Stimulated activated CD8-positive, alpha-beta memory T cell treated with anti-CD3 and anti-CD28 coated beads, Interleukin-15, amount 100 ng/mL, for 4 hours (primary cell): ENCODE measurements at regions not wholly inside any gene's neighbourhood (a gene's known extent, or its start where the extent isn't known, plus 50 kb on each side); places are given as distances from the start of the nearest gene placed in this dataset.

Experiments
- DNase-seq, 2 donors: peaks; one replicate each; pipeline ENCODE4 v3.0.0-alpha.2; 2020; ENCODE audit warnings: low read depth in 2 of 2

GRCh38 chr11:127138613-127139012 lies 138.0 kb upstream of the KIRREL3 start:
- no peak for DNase-seq

GRCh38 chr11:127137771-127138280 lies 137.3 kb upstream of the KIRREL3 start:
- no peak for DNase-seq

DNA sequence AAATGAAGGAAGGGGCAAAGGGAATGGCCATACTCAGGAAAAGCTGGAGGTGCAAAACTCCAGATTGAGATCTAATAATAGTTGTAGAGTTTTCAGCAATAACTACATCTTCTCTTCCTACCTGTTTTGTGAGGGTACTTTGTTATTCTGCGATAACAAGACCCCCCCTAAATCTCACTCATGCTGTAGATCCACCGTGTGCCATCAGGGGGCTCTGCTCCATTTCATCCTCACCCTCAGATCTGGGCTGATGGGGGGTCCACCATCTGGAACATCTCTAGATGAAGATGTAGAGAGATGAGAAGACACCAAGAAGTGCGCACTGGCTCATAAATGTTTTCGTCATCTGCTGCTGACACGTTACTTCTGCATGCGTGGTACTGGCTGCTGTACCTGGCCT lies 135.9 kb upstream of the KIRREL3 start:
- DNase-seq: no peak

- no peak for DNase-seq
These were observed 134.7 kb upstream of the KIRREL3 start for GRCh38 chr11:127135256-127135655.

DNA sequence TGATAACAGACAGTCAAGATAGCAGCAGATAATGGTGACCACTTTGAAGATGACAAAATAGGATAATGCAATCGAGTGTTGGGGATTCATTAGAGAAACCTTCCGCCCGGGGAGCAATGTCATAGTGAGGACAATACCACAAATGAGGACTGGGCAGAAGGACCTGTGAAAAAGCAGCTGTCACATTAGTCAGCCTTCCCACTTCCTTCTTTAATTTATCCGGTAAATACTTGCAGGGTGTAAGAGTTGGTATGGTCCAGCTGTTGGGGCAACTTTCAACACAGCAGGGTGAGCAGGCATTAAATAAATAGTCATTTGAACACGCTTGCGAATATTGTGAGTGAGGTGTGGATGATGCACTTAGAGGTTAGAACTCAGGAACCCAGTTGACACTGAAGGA lies 132.5 kb upstream of the KIRREL3 start:
- no peak for DNase-seq

- no peak for DNase-seq
These were observed 129.8 kb upstream of the KIRREL3 start for GRCh38 chr11:127130321-127130720.

- no peak for DNase-seq
These were observed 126.4 kb upstream of the KIRREL3 start for GRCh38 chr11:127126986-127127385.

GRCh38 chr11:127119356-127119755 lies 118.8 kb upstream of the KIRREL3 start:
- no peak for DNase-seq

- DNase-seq: no peak
These were observed 118.2 kb upstream of the KIRREL3 start for GRCh38 chr11:127118811-127119210.

DNA sequence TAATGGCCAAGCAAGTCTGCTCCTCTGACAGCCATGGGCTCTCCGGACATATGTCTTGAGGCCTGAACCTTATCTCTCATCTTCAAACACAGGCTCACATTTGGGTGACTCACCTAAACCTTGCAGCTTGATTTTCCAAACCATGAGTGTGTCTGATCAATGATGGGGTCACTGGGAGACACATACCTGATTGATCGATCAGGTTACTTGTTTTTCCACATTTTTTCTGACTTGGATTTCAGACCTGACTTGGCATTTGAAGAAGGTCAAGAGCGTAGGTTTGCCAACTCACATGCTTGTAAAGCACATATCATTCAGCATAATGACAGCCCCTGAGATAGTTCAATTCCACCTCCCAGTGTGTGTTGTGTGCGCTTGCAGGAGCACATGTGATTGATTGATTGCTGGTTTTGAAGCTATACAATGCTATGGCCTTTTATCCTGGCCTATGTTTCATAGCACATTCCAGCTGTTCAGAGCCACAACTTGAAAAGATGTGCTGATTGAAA lies 116.7 kb upstream of the KIRREL3 start:
- DNase-seq: no peak

DNA sequence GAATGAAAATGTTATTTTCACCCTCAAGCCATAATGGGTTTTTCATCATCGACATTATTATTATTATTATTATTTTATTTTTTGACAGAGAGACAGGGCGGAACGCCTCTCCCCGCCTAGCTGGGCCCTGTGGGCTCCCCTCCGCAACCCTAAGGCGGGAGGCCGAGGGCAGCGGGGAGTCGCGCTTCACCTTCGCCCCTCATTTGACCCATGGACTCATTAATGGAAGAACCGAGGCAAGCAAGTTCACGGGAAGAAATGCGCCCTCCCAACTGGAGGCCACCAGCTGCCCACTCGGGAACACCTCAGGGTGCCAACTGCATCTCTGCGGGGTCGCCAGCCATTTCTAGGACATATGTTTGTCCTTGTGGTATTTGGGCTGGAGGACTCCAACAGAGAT lies 115.3 kb upstream of the KIRREL3 start:
- DNase-seq: no peak

GRCh38 chr11:127114035-127114434 lies 113.5 kb upstream of the KIRREL3 start:
- no peak for DNase-seq

DNA sequence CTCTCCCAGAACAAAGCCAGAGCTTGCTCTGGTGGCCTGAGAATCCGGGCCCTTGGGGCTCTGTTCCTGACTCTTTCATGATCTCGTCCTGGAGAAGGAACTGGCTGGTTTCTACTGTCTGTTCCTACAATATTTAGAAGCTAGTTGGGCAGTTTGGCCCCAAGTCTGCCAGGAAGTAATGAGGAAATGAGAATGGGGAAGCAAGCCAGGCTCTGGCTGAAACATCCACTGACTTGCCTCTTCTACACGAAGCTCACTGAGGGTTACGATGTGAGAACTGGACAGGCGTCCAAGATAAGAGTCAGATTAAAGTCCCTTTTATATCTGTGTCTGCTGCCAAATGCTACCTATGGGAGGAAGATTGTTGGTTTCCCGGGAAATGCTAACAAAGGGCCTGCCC lies 110.0 kb upstream of the KIRREL3 start:
- no peak for DNase-seq

- no peak for DNase-seq
These were observed 109.4 kb upstream of the KIRREL3 start for GRCh38 chr11:127109796-127110480.

DNA sequence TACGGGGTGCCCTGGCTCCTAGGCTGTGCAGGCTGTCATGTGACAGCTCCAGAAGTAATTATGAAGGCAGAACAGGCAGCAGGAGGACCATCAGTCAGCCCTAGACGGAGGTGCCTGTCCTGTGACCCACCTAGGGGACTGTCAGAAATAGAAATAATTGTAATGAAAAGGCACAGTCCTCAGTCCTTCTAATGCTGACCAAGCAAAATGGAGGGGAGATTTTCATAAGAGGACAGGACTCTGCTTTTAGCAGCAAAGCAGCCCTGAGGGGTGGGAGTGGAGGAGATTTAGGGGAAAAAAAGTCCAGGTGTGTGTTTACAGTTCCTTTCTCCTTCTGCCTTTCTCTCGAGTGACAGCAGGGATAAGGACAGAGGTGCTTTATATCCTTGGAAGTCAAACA lies 108.3 kb upstream of the KIRREL3 start:
- DNase-seq: no peak

- DNase-seq: no peak
These were observed 106.4 kb upstream of the KIRREL3 start for GRCh38 chr11:127106938-127107337.

DNA sequence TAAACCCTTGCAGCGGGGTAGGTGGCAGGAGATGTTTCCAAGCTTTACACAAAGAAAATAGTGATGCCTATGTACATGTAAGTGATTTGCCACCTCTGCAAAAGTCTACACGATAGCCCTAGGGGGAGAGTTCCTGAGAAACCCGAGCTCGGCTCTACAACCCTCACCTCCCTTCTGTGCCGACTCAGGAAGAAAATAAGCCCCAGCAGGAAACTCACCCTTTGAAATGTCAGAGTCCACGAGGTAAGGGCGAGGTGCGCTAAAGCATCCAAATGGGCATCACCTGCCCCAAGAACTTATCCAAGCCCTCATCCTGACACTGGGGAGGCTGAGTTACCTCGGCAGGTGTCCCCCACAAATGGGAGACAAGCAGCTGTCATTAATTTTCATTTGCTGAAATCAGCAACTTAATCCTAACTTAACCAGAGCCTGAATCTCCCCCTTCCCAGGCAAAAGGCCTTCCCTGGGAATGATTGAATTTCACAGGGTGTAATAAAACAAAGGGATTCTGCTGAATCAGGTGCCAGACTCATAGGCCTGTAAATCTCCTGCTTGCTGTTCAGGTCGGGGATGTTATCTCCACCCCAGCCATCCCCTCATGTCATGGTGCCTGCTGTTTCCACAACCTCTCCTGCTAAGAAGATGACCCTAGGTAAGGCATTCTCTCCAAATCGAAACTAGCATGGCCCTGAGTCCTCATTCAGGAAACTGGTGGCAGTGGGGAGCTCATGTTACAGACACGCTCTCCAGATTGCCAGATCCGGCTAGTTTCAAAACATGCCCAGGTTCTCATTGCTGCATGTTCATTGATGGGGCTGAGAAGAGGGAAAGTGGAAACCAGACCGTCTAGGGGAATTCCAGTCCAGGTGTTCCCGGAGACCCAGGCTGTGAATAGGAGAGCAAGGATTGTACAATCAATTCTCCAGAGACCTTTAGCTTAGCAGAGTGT lies 105.3 kb upstream of the KIRREL3 start:
- DNase-seq: no peak

- no peak for DNase-seq
These were observed 103.2 kb upstream of the KIRREL3 start for GRCh38 chr11:127103586-127104388.

DNA sequence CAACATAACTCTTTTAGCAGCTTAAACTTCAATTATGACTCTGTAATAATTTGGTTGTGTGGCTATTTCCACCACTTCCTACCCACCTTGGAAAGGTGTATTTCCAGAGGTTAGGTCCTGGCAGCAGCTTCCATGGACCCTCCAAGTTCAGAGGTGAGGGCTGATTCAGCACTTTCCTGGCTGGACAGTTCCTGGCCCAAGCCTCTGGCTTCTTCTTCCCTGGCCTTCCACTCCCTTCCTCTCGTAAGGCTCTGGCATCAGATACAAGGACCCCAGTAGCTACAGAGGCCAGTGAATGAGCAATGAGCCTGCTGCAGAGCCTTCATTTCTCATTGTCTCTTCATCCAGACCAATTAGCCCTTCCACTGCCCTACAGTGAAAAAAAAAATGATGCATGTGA lies 98.1 kb upstream of the KIRREL3 start:
- DNase-seq: no peak

GRCh38 chr11:127080735-127081134 lies 80.2 kb upstream of the KIRREL3 start:
- DNase-seq: no peak

- DNase-seq: no peak
These were observed 75.2 kb upstream of the KIRREL3 start for GRCh38 chr11:127075758-127076157.
